ENCODE measurements at regions not wholly inside any gene's neighbourhood (a gene's known extent, or its start where the extent isn't known, plus 50 kb on each side); places are given as distances from the start of the nearest gene placed in this dataset.

DNA sequence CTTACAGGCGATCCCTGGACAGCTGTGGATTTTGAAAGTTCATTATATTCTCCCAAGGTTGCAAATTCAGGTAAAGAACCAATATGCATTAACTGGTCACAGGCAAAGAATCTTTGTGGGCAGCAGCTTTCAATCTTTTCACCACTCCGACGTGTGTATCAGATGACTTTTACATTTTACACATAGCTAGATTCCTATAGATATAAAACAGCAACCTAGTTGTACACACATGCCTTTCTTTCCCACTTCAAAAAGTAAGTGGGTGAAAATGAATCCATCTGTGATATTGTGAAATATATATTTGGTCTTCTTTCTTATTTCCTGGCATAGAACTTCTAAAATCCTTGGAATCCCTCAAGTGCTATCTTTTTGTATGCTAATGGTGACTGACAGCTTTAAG, 72.5 kb downstream of the SCG2 start:
- no peak for TF ChIP-seq EZH2 (IDR thresholded peaks at IDR 0.05; ENCODE audit: borderline replicate concordance, low read length)
- TF ChIP-seq, protein P1, sequence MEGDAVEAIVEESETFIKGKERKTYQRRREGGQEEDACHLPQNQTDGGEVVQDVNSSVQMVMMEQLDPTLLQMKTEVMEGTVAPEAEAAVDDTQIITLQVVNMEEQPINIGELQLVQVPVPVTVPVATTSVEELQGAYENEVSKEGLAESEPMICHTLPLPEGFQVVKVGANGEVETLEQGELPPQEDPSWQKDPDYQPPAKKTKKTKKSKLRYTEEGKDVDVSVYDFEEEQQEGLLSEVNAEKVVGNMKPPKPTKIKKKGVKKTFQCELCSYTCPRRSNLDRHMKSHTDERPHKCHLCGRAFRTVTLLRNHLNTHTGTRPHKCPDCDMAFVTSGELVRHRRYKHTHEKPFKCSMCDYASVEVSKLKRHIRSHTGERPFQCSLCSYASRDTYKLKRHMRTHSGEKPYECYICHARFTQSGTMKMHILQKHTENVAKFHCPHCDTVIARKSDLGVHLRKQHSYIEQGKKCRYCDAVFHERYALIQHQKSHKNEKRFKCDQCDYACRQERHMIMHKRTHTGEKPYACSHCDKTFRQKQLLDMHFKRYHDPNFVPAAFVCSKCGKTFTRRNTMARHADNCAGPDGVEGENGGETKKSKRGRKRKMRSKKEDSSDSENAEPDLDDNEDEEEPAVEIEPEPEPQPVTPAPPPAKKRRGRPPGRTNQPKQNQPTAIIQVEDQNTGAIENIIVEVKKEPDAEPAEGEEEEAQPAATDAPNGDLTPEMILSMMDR (conservative IDR thresholded peaks at IDR 0.05 in 1 of 2, IDR thresholded peaks at IDR 0.05 in 1 of 2; ENCODE audit: extremely low read depth in 1 of 2, insufficient read depth in 1 of 2, low read depth in 1 of 2, low read length in 2 of 2): no peak

Measured in mammary epithelial cell (primary cell).